Fibroblast of skin of right quadriceps (primary cell): ENCODE measurements at regions not wholly inside any gene's neighbourhood (a gene's known extent, or its start where the extent isn't known, plus 50 kb on each side); places are given as distances from the start of the nearest gene placed in this dataset.

ENCODE experiments used
- DNase-seq: peaks from one replicate; pipeline ENCODE4 v3.0.0-alpha.2; 2013

DNA sequence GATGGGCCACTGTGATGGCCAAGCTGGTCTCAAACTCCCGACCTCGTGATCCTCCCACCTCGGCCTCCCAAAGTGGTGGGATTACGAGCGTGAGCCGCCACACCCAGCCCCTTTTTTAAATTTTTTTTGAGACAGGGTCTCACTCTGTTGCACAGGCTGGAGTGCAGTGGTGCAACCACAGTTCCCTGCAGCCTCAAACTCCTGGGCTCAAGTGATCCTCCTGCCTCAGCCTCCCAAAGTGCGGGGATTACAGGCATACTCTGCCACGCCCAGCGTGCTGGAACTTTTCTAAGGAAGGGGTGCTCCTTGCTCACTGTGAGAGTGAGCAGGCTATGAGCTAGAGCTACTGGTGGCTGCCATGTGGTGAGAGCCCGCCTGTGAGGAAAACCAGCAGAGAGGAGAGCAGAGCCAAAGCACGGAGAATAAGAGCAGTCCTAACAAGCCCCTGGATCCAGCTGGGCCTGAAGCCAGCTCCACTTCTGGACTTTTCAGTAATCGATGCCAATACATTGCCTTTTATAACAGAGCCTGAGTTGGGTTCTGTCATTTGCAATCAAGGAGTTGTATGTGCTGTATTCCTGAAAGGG is 75.5 kb upstream of the UNC5A start:
- DNase-seq: no peak

DNA sequence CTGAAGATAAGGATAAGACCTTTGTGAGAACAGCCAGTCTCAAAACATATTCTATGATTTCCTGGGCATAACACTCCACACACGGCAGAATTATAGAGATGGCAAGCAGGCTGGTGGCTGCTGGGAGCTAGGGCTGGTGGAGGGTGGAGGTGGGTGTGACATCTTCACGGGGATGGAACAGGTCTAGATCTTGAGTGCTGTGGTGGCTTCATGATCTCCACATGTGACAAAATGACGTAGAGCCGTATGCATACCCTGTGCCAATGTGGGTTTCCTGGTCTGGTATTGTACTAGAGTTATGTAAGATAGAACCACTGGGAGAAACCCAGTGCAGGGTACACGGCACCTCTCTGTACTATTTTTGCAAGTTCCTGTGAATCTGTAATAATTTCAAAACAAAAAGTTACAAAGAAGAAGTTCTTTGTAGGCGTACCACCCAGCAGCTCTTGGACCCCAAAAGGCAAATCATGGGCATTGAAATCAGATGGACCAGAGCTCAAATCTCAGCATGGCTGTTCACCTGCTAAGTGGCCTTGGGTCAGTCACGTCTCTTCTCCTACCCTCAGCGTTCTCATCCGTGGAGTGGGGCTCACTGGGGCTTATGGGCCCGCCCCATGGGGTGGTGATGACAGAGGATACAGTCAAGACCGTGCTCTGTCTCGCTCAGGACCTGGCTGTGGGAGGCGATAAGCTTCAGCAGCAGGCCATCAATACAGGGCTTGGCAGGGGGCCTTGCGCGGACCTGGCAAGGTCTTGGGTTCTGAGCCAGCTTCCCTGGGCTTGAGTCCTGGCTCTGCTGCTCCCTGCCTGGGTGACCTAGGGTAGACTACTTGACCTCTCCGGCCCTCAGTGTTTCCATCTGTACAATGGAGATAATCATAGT is 74.7 kb upstream of the UNC5A start:
- no peak for DNase-seq

DNA sequence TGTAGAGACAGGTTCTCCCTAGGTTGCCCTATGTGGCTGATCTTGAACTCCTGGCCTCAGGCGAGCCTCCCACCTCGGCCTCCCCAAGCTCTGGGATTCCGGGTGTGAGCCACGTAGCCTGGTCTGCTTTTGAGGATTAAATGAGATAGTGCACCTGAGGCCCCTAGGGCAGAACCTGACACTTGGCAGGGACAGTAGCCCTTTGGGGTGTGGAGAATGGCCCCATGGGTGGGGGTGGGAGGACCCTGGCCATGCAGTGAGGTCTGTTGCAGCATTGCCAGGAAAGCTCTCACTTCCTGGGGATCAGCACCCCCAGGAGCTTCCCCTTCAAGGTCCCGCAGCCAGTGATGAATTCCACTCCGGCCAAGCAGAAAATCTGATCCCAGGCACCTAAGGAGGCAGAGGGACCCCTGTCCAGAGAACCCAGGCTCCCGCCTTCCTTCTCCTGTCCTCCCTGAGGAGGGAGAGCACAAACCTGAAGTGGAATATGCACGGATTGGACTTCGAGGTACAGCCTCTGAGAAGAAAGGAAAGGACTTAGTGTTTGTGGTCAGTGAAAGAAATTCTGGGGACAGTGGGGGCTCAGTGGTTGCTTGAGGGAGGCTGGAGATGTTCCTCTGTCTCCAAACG is 73.9 kb upstream of the UNC5A start:
- no peak for DNase-seq

DNA sequence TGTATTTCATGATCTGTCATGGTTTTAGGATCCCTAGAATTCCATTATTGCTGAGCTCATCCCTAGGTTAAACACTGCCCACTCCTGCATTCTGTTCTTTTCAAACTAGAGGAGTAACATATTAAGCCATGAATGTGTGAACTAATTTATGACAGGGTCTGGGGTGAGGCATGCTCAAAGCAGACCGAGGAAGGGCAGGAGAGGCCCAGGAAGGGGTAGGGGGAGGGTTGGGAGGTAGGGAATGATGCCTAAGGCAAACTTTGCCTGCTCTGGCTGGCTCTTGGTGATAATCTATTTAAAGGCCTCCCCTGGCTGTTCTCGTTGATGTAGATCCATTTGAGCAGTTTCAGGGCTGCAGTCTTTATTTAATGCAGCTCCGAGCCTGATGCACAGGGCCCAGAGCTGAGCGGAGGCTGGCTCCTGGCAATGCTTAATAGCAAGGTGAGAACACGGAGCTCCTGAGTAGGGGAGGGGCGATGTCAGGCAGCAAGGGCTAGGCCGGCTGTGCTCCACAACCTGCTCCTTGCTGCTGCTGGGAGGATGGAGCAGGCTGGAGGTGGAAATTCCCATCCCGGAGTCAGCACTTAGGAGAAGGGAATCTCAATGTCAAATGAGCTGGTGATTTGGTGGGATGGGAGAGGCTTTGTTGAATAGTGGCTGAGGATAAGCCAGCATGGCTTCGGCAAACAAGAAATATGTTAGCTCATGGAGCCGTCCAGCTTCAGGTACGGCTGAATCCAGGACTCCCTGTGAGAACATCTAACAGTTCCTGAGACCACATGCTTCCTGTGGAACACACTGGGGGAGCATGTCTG is 73.2 kb upstream of the UNC5A start:
- no peak for DNase-seq

DNA sequence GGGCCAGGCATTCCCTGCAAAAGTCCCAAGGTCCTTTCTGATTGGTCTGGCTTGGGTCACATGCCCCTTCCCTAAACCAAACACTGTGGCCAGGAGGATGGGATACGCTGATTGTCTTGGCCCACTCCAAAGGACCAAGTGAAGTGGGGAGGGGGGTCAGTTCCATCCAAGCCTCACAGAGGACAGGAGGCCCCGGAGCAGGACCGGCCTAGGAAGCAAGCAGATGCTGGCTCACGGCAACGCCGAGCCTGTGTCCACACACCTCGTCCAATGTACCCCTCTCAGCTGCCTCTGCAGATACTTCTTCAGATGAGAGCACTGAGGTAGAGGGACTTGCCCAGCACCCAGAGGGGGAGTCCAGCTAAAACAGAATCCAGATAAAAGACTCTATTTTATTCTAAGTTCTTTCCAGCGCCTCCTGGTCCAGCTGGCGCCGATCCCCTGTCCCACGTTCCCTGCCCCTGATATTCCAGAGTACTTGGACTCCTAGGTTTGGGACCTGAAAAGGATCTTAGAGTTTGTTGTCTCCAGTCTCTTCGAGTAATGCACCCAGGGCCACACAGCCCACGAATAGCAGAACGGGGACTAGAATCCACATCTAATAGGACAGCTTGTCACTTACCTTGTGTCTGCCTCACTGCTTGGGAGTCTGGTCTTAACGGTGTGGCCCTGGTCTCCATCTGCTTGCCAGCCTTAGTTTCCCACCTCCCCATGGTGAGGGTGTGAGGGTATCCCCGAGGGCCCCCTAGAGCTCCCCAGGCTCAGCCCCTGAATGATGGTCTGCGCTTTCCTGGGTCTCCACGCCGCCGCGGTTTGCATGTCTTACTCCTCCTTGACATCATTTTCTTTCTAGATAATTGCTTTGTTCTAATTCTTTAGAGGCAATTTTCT is 72.4 kb upstream of the UNC5A start:
- no peak for DNase-seq

DNA sequence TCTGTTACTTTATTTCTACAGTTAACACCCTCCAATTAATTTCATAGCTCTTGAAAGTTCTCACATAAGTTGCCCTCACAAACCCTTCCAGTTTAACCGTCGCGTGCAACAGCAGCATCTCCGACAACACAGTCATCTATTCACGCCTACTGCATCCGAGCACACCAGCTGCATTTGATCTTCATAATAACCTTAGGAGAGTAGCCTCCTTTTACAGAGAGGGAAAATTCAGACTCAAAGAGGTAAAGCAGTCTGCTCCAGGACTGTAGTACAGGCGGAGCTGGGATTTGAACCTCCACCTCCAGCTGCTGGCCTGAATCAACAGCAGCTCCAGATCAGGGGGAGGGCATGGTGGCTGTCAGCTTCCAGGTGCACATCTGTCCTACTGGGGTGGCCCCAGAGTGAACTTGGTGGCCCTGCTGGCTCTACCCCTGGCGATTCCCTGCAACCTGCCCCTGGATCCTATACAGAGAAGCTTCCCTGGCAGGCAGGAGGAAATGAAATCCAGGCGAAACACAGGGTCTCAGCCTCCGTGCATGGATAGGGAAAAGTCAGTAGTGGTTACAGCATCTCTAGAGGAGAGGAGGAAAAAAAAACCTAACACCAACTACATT is 71.6 kb upstream of the UNC5A start:
- no peak for DNase-seq

DNA sequence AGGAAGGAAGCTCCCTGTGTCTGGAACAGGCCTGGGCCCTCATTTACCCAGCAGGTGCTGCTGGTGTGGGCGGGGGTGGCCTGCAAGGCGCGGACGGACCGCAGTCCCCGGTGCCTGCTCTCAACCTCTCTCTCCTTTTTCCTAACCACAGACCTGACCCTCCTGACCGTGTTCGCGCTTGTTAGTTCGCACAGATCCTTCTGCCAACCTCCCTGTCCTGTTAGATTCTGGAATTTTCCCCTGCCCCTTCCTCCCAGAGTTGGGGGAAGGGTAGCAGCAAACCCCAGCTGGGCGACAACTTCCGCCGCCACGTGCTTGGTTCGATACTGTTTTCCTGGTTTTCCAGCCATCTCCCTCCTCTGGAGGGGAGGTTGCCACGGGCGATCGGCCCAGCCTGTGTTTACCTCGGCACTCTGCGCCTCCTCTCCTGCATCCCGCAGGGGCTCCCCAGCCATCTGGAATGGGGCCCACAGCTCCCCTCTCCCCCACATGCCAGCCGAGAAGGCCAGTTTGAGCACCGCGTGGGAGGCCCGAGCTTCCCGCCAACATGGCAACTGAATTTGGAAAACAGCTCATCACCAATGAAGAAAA is 70.8 kb upstream of the UNC5A start:
- DNase-seq: no peak

DNA sequence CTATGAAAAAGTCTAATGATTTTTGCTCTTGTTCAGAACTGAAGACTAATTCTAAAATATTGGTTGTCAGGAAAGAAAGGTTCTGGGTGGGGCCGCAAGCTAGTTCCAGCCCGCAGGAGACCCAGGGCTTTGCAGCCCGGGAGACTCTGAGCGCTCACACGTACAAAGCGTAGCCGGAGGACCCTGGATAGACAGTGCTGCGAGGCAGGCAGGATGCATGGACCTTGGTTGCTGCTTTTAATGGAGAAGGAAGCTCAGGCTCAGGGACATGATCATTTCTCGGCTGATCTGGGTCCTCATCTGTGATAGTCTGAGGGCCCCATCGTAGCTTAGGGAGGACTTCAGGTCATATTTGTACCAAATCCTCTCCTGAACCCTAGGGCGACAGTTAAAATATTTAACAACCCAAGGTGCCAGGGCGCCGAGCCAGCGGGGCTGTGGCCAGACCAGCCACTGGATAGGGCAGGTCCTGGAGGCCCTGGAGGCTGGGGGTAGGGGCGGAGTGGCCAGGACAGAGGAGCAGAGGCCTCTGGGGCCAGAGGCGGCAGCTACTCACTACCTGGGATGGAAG is 70.1 kb upstream of the UNC5A start:
- DNase-seq: no peak

DNA sequence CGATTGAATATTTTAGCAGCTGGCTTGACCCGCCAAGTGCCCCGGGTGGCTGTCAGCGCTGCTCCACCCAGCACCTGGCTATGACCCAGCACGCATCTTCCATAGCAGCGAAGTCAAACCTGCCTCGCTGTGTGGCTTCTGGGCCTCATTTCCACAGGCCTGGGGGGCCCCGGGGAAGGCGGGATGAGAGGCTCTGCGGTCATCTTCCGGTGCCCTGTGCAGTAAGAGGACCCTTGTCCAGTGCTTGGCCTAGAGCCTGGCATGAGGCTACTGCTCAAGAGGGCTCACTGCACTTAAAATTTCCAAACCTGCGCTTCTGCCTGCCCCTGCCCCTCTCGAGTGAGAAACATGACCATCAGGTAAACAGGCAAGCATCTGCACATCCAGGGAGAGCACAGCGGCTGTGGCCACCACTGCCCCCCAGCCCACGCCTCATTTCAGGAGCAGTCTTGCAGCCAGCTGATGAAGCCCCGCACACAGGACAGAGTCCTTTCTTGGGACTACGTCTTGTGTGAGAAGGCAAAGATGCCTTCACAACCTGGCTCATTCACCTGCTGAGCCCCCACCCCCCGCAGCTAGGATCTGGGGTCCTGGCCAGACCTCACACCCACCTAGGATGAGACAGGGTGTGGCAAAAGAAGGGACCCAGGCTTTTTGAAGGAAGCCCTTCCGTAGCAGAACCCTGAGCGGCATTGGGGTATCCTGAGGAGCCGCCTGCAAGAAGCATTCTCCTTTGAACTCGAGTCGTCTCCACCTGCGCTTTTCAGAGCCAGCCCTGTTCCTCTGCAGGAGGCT is 69.5 kb upstream of the UNC5A start:
- DNase-seq: no peak

DNA sequence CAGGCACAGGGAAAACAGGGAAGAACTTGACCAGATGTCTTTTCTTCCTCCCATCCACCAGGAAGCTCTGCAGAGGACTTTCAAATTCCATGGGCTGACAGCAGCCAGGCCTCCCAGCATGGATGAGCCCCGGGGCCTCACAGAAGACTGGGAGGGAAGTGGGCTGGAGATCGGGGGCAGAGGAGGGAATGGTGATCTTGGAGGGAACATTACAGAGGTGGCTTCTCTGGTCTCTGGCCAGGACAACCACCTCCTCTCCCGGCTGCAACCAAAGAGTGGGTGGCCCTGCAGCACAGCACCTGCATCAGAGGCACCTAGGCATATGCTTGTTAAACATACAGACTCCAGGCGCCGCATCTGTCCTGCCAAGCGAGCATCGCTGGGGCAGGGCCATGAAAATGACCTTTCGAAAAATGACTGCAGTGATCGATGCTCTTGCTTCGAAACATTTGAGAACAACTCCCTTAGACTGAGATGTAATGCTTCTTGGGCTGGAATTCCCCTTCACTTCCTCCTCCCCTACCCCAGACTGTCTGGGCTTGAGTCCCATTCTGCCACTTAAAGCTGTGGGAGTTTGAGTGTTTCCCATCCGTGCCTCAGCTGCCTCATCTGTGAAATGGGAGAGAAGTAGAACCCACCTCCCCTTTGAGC is 68.7 kb upstream of the UNC5A start:
- no peak for DNase-seq

DNA sequence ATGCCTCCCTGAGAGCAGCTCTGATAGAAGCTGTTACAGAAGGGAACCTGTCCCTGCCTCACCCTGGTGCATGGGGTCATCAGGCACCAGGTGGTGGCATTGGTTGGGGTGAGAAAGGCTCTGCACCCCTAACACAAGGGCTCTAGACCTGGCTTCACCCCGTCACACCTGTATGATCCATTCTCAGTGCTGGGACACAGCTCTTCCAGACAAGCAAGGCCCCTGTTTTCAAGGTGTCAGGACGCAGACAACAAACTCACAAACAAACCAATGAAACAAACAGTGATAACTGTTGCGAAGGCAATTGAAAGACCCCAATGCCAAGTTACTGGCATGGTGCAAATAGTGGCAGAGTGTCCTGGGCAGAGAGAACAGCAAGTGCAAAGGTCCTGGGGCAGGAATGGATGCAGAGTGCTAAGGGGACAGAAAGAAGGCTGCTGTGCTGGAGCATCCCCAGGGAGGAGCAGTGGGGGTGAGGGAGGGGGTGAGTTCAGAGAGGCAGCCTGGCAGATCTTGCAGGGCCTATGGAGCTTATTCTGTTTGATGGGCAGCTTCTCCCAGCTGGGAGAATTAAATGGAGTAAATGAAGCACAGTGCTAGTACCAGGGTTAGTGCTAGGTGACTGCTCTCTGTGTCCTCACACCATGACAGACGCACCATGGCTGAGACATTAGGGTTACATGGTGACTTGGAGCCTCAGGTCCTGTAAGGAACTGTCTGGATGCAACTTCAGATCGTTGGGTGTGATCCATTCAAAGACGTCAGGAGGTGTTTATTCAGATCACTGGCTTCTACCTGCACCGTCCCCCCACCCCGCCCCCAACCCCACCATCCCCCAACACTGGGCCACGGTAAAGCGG is 67.9 kb upstream of the UNC5A start:
- DNase-seq: no peak

DNA sequence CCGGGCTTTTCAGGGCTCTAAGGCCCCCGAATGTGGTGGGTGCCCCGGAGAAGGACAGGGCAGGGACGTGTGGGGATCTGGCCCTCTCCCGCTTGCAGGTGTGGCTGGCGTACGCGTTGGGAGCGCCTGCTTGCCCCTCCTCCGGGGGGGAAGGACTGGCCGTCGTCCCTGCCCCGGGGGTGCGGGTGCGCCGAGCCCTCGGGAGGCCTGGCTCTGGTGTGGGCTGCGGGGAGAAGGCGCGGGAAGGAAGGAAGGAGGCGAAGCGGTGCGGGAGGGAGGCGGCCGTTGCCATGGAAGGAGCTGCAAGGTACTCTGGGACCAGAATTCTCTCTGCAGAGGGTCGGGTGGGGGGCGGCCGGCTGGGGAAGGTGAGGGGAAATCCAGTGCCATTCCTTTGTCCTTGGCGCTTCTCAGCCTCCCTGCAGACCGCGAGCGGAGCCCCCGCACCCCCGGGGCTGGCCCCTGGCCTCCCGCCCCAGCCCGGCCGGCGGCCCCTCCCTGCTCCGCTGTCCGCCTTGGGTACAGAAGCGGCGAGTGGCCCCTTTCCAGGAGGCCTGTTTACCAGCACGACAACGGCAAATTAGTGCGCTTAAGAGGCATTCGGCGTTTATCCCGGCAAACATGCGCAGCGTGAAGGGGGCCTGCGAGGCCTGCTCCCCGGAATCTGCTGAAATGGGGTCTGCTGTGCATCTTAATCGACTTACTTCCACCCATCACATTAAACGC is 67.1 kb upstream of the UNC5A start:
- no peak for DNase-seq

DNA sequence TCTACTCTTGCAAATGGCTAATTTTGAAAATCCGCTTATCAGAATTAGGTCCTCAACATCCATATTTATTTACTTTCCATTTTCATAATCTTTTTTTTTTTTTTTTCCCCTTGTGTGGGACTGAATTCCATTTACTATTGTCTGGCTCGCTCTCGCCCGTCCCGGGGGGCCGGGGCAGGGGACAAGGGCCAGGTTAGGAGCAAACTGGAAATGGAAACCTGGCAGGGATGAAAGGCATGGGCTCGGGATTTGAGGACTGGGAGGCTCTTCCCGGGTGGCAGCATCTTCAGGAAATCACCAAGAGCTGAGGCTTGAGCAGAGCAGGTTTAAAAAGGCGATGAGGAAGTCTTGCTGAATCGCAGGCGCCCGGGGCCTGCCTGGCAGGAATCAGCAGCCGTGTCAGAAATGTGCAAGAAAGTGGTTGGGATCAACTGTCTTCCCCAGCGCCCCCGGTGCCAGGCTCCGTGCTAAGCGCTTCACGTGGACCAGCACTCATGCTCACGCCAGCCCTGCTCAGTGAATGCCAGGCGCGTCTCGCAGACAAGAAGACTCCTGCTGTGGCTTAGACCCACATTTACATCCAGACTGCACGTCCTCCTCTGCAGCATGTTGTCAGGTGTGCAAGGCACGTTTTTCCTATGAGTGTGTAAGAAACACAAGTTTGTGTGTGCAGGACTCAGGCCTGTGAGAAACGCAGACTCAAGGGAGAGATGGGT is 66.3 kb upstream of the UNC5A start:
- no peak for DNase-seq

DNA sequence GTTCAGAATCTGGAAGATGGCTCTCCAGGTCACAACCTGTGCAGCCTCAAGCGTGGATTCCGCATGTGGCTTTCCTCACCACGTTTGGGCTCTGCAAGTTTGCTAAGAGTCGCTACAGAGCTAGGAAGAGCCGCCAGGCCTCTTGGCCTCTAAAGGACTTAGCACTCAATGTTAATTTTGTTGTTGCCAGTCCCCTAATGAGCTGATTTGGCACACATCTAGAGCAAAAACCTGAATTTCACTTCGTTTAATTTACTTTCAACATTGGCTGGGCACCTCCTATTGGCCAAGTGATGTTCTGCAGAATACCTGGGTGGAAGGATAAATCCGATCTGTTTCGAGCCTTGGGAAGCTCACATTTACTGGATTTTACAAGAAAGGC is 65.8 kb upstream of the UNC5A start:
- DNase-seq: no peak

DNA sequence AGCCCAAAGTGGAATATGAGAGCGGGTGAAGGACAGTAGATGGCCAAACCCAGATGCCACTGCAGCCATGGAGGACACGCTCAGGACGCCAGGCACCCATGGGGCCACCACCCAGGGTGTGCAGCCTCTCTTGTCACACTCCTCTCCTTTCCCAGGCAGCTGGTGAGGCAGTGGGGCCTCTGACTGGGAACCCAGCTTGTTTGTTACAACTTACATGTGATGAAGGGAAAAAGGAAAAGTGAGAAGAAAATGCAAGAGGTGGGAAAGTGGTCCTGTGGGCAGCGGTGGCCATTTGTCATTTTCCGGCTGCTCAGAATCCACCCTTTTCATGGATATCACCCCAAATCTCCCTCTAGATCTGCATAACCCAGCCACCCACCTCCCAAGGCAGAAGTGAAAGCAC is 62.7 kb upstream of the UNC5A start:
- no peak for DNase-seq

DNA sequence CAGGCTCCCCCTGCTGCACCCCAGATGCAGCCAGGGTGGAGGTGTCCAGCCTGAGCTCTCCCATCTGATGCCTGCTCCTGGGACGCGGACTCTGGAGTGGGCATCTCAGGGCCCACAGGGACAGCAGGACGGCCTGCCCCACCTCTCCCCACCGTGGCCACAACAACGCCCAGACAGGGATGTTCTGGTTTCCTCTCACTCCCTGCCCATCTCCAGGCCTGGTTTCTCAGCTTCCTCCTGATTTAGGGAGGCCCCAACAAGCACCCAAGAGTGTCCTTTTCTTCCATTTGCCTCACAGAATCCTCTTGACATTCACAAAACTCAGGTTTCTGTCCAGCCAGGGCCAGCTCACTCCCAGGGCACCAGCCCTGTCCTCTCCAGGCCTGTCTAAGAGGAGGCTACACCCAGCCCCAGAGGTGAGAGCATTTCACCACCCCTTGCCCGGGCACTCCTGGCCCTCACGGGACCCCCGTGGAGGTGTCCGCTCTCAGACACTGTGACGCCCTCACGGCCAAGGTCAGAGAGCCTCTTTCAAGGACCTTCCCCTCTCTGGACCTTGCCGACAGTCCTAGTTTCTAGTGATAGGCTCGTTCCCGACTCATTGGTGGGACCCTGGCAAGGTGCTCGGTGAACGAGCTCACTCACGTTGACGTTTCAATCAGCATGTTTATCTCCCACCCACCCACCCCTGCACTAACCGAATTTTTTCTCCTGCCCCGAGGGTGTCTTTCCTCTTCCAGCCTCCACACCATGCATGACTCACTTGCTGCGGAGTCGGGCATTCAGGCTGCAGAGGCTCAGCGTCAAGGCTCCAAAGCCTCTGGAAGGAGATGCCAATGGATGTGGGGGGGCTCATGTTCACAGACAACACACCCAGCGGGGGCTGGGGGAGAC is 62.0 kb upstream of the UNC5A start:
- DNase-seq: no peak
